Hepatic stellate cell (primary cell): ENCODE measurements at regions not wholly inside any gene's neighbourhood (a gene's known extent, or its start where the extent isn't known, plus 50 kb on each side); places are given as distances from the start of the nearest gene placed in this dataset.
A peak's percentile ranks its signal among the peaks of the same experiment; 100 is the strongest.
"Not testable (repeated sequence)": the region's sequence is repeated elsewhere in the genome, so short reads cannot be mapped to it uniquely, and the experiment has no call there.

ENCODE experiments used
- DNase-seq: peaks from one replicate; pipeline ENCODE4 v3.0.0; 2011; ENCODE audit warnings: low spot score

GRCh38 chr9:108397286-108397685 lies 458.5 kb downstream of the ACTL7B start:
- no peak for DNase-seq

GRCh38 chr9:108396611-108397010 lies 459.2 kb downstream of the ACTL7B start:
- no peak for DNase-seq

GRCh38 chr9:108396193-108396592 lies 459.6 kb downstream of the ACTL7B start:
- no peak for DNase-seq

DNA sequence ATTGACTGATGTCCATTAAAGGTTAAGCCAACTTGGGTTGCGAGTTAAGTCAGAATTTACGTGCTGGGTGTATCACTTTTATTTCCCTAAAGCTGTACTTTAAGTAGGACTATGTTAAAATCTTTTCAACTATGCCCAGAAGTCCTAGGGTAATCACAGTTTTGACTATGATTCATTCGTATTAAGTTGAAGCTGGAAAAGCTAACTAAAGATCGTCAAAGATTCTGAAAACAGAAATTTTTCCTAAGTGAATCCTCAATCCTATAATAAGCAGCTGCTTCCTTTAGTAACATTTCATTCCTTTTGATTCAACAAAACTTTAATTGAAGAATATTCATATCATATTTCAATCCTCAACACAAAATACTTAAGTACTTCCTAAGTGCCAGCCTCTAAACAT lies 460.4 kb downstream of the ACTL7B start:
- DNase-seq = no peak

DNA sequence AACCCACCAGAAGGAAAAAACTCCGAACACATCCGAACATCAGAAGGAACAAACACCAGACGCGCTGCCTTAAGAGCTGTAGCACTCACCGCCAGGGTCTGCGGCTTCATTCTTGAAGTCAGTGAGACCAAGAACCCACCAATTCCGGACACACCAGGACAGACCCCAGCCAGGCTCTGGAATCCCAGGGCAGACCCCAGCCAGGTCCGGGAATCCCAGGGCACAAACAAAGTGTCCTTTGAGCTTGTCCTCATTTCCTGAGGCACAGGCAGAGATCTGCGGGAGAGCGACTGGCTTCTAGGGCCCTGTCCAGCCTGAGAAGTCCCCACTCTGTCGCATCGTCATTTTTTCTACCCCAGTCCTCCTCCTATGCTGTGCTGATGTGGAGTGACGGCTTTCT lies 461.1 kb downstream of the ACTL7B start:
- no peak for DNase-seq

DNA sequence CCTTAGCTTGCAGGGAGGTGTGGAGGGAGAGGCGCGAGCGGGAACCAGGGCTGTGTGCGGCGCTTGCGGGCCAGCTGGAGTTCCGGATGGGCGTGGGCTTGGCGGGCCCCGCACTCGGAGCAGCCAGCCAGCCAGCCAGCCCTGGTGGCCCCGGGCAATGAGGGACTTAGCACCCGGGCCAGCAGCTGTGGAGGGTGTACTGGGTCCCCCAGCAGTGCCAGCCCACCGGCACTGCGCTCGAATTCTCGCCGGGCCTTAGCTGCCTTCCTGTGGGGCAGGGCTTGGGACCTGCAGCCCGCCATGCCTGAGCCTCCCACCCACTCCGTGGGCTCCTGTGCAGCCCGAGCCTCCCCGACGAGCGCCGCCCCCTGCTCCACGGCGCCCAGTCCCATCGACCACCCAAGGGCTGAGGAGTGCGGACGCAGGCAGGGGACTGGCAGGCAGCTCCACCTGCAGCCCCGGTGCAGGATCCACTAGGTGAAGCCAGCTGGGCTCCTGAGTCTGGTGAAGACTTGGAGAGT lies 462.2 kb downstream of the ACTL7B start:
- DNase-seq = not testable (repeated sequence)

DNA sequence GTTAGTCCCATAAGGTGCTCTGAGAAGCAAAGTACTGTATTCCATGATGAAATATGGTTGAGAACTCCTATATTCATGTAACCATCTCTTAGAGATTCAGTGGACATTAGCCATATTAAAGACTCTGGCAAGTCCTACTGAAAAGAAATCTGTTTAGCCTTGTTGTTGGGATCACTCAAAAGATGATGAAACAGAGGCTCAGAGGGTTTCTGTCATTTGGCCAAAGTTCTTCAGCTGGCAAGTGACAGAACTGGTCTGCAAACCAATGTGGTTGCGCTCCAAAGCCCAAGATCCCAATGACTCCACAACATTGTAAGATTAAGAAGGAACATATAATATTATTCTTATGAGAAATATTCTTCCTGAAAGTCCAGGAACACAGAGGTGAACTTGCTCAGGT lies 462.9 kb downstream of the ACTL7B start:
- no peak for DNase-seq

- no peak for DNase-seq
Observed at GRCh38 chr9:108389056-108389455, 466.7 kb downstream of the ACTL7B start.

GRCh38 chr9:108386859-108387384 lies 468.9 kb downstream of the ACTL7B start:
- DNase-seq = peak; percentile 52

DNA sequence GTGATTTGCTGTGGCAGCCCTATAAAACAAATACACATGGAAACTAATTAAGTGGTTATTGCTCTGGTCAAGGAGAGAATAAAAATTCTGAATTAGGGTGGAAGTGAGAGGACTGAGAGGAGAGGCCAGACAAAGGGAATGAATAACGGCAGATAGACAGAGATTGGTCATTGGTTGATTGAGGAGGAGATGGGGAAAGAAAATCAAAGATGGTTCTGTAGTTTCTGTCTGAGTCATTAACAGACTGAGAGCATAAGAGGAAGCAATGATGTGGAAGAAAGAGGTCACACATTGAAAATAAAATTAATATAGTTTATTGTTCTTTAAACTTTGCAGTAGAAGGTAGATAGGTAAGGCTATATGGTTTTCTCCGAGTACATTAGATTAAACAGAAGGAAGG lies 469.8 kb downstream of the ACTL7B start:
- no peak for DNase-seq

- DNase-seq = no peak
Observed at GRCh38 chr9:108383796-108384195, 472.0 kb downstream of the ACTL7B start.

DNA sequence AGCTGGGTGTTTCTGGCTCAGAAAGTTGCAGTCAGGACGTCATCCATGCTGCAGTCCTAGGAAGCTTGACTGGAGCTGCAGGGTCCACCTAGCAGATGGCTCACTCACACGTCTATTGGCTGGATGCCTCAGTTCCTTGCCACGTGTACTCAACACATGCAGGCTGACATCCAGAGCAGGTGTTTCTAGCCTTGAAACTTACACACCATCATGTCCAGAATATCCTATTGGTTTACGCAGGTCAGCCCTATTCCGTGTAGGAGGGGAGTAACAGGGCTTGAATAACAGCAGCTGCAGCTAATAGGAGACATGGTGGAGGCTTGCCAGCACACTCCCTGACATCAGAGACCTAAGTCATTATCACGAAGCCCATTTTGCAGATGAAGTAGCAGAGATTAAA lies 473.5 kb downstream of the ACTL7B start:
- no peak for DNase-seq

GRCh38 chr9:108377881-108378280 lies 477.9 kb downstream of the ACTL7B start:
- DNase-seq = no peak

- no peak for DNase-seq
Observed at GRCh38 chr9:108377382-108377781, 478.4 kb downstream of the ACTL7B start.

- no peak for DNase-seq
Observed at GRCh38 chr9:108376140-108376539, 479.6 kb downstream of the ACTL7B start.

- no peak for DNase-seq
Observed at GRCh38 chr9:108374626-108375025, 481.2 kb downstream of the ACTL7B start.

GRCh38 chr9:108367188-108367587 lies 488.6 kb downstream of the ACTL7B start:
- no peak for DNase-seq

- DNase-seq = no peak
Observed at GRCh38 chr9:108363311-108363710, 492.5 kb downstream of the ACTL7B start.

GRCh38 chr9:108360304-108360703 lies 495.5 kb downstream of the ACTL7B start:
- no peak for DNase-seq

DNA sequence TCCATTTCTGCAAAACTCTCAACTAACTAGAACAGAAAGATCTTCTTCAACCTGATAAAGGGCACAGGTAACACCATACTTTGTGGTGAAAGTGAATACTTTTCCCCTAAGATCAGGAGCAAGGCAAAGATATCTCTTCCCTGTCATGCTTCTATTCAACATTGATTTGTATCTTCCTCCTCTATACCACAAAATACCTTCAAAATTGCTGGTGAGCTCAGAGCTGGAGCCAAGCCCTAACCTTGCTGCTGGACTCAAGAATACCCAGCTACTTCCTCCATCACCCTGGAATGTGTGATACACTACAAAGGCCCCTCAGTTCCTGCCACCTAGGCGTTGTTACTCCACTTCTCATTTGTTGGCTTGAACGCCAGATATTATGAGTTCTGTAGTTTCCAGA lies 499.0 kb downstream of the ACTL7B start:
- DNase-seq = no peak

DNA sequence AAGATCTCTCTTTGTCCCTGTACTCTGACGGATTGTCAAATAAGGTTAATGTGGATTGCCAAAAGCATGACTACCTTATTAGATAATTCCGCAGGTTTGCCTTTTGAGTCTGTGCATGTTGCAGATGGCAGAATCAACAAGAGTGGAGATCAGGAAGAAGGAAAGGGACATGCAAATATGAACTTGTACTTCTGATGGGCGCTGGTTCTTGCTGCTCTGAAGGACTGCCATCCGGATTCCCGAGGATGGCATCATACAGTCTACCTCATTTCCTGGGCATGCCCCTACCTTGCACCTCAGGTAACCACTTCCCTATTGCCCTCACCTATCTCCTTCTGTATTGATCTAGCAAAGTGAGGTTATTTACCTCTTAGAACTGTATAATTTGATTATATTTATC lies 504.2 kb downstream of the ACTL7B start:
- DNase-seq = no peak

GRCh38 chr9:108347463-108348188 lies 508.2 kb downstream of the ACTL7B start:
- no peak for DNase-seq

- no peak for DNase-seq
Observed at GRCh38 chr9:108345826-108346225, 510.0 kb downstream of the ACTL7B start.

GRCh38 chr9:108339251-108339650 lies 516.5 kb downstream of the ACTL7B start:
- DNase-seq = no peak
